HG03342 (cell line): ENCODE measurements at regions not wholly inside any gene's neighbourhood (a gene's known extent, or its start where the extent isn't known, plus 50 kb on each side); places are given as distances from the start of the nearest gene placed in this dataset.
"Not testable (repeated sequence)": the region's sequence is repeated elsewhere in the genome, so short reads cannot be mapped to it uniquely, and the experiment has no call there.

Experiments used
- ATAC-seq: cut with Tn5 transposase; IDR thresholded peaks from one replicate; pipeline ENCODE4 v1.9.1; 2021; ENCODE audit warnings: mild to moderate bottlenecking, moderate library complexity; ENCODE audit not compliant: unreplicated experiment

DNA sequence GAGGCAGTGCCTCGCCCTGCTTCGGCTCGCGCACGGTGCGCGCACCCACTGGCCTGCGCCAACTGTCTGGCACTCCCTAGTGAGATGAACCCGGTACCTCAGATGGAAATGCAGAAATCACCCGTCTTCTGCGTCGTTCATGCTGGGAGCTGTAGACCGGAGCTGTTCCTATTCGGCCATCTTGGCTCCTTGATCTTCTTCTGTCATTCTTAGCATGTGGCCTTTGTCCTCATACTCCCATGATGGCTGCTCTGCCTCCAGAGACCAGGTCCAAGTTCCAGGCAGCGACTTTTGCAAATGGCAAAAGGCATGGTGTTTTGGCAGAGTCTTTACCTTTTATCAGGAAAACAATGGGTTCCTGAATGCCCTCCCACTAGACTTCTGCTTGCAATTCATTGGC is 102.6 kb upstream of the SKOR2 start:
- not testable (repeated sequence) for ATAC-seq

DNA sequence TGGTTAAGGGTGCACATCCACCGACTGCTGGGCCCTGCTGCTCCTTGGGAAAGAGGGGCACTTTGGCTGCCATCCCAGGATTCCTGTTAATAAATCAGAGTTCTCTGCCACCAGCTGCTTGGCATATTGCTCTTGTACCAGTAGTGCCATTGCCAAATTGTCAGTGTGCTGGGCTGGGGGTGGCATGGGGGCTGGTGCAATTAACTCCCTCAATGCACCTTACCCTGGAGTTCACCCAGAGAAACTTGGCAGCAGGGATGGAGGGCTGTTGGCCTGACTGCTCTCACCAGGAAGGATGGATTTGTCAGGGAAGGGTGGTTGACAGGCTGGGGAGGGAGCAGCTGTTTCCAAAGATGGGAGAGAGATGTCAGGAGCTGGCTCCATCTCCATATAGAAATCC is 94.6 kb upstream of the SKOR2 start:
- no peak for ATAC-seq

DNA sequence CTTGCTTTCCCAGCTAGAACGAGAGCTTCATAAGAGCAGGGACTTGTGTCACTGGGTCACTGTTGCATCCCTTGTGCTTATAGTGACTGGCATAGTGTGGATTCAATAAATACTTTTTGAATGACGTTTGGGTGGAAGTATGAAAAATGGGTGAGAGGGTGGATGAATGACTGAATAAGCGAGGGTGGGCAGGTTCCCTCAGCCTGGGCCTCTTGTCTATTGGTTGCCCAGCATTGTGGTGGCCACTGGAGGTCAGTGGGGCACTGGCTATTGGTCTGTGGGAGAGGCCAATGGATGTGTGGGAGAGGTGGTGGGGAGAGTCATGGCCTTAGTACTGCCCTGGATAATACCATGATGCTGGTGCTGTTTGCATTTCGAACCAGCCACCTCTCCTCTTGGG is 93.8 kb upstream of the SKOR2 start:
- ATAC-seq, result no peak

- no peak for ATAC-seq
These were observed 91.8 kb upstream of the SKOR2 start for GRCh38 chr18:47343291-47343690.

DNA sequence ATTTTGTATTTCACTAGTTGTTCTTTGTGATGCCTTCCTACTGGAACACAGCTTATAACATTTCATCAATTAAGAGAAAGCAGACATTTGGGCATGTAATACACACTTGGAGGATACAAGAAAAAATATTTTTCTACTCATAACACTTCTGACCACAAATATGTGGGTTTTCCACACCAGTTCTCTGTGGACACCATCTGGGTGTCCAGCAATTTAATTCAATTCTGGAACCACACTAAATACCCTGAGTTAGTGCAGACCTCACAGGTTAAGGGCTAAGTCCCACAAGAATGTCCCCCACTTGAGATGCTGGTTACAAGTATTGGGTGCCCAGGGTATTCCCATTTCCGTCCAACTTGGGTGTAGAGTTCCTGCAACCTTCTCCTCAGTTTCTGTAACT is 91.1 kb upstream of the SKOR2 start:
- ATAC-seq, result no peak

GRCh38 chr18:47341678-47342077 is 90.2 kb upstream of the SKOR2 start:
- no peak for ATAC-seq

DNA sequence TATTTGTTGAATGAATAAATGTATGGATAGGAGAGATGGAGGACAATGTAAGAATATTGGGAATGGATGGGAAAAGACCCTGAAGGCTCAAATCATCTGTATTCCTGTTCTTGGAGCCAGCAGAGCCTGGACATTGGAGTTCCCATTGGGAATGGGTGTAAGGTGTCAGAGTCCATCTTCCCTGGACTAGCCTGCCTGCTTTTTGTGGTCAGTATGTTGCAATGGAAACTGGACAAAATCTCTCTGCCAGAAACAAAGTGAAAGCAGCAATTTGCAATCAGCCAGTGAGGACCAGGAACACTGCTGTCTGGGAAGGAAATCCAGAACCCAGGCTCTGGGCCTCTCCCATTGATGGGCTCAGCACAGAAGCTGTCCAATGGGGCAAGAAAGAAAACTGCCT is 83.5 kb upstream of the SKOR2 start:
- ATAC-seq, result no peak

DNA sequence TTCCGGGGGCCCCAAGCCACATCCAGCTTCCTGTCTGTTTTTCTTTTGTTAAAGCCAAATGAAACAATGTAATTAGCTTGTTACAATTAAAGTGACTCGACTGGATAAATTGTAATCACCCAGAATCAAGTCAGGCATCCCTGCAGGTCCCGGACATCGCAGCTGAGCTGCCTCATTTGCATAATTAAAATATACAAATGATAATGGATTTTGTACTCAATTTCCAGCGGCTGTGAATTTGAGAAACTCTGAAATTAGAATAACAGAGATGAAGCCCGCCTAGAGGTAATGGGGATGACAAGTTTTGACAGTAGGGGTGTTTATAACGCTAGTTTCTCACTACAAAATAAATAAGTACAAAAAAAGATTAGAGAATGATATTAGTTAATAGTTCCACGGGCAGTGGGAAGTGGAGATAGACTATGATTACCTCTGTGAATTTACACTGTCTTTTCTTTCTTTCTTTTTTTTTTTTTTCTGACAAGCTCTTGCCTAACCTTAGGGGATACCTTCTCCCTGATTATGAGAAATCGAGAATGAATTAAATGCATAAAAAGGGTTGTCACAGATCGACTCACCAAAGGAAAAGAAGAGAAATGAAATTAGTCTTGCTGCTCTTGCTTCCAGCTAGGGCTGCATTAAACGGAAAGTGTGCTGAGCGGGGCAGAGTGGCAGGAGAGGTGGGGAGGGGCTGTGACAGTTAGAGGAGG is 82.6 kb upstream of the SKOR2 start:
- ATAC-seq, result no peak

- ATAC-seq, result no peak
These were observed 80.2 kb upstream of the SKOR2 start for GRCh38 chr18:47331641-47332040.

DNA sequence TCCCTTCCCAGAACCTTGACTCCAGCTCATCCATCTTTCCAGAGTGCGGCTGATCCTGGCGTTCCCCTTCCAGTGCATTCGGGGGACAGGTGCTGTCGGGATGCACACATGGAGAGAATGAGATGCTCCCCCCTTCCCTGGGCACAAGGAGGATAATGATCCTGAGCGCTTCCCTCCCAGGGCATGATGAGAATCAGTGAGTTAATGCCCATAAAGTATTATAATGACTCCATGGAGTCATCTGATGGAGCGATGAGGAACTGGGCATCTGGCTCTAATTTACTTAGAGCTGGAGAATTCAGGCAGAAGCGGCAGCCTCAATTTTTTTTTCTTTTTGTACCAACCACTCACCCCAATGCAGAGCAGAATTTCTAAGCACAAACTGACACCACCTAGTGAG is 79.6 kb upstream of the SKOR2 start:
- ATAC-seq, result no peak

DNA sequence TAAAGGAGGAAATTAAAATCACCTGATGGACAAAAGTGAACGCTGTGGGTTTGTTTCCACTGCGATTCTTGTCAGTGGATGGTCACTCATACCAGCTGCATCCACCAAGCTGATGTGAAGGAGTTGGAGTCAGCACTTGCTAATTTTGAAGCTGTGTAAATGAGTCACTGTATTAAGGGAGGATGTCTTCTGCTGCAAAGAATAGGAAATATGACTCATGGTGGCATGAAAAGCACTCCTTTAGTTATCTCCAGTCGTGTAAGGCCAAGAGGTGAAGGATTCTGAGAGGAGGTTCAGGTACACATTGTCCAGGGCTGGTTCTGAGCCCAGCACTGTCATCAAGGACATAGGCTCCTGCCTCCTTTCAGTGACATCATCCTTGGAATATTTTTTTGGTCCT is 71.7 kb upstream of the SKOR2 start:
- ATAC-seq, result no peak

- ATAC-seq, result no peak
These were observed 70.4 kb upstream of the SKOR2 start for GRCh38 chr18:47321815-47322214.

- no peak for ATAC-seq
These were observed 66.5 kb upstream of the SKOR2 start for GRCh38 chr18:47317824-47318508.

DNA sequence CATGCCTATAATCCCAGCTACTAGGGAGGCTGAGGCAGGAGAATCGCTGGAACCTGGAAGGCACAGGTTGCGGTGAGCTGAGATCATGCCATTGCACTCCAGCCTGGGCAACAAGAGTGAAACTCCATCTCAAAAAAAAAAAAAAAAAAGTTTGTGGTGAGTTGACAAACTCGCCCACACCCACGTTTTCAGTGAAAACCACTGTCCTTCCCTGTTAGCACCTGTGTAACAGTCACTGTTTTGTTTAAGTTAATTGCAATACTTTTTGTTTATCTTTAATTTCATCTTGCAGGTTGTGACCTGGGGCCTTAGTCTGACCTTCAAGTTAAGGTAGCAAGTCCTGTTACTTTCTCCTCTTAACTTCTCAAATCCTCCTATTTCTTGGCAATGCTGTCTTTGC is 65.5 kb upstream of the SKOR2 start:
- ATAC-seq, result no peak

DNA sequence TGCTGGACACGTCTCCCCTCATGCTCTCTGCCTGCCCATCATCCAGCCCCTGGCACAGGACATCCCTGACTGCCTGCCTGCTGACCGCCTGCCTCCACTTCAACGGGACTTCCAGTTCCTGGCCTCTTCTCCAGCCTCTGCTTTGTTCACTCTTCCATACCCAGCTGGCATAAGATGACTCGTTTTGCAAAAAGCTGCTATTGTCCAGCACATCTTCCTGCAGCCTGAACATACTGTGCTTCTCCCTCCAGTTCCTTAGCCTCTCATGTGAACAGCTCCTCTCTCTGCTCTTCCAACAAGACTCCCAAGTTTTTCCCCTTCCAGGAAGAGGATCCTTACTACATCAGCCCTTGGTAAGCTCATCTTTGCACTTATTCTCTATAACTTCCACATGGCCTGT is 62.4 kb upstream of the SKOR2 start:
- no peak for ATAC-seq

- ATAC-seq, result no peak
These were observed 60.1 kb upstream of the SKOR2 start for GRCh38 chr18:47311585-47311984.
